GM18505 (cell line): ENCODE measurements at regions not wholly inside any gene's neighbourhood (a gene's known extent, or its start where the extent isn't known, plus 50 kb on each side); places are given as distances from the start of the nearest gene placed in this dataset.

Experiments
- ATAC-seq: cut with Tn5 transposase; IDR thresholded peaks from one replicate; pipeline ENCODE4 v1.9.1; 2021; ENCODE audit not compliant: unreplicated experiment
- POLR2A ChIP-seq: IDR thresholded peaks from 4 replicates; pipeline ENCODE4 v1.6.1; 2011; ENCODE audit warnings: borderline replicate concordance; ENCODE audit not compliant: insufficient read depth, insufficient read length; ENCODE audit errors: extremely low read depth

DNA sequence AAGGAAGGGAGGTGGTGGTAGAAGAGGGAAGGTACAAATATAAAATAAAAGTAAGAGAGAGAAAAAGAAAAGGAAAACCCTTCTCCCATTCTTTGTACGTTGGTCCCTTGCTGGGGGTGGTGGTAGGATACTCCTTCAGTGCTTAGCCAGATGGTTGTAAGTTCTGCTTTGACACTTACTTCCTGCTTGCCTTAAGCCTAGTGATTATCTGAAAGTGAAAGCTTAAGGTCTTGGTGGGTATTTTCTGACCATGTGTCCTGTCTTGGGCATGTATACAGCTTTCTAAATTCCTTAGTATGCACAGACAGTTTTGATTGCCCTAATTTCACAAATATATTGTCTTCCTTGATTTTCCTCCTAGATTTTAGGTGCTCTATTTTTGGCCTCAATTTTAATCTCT, 314.8 kb downstream of the PCDH17 start:
- peak; percentile 93 for ATAC-seq
- TF ChIP-seq POLR2A: no peak

- no peak for ATAC-seq
- TF ChIP-seq POLR2A: no peak
Observed at GRCh38 chr13:57948884-57949283, 317.3 kb downstream of the PCDH17 start.

GRCh38 chr13:57969951-57970350, 338.4 kb downstream of the PCDH17 start:
- no peak for ATAC-seq
- TF ChIP-seq POLR2A: no peak

DNA sequence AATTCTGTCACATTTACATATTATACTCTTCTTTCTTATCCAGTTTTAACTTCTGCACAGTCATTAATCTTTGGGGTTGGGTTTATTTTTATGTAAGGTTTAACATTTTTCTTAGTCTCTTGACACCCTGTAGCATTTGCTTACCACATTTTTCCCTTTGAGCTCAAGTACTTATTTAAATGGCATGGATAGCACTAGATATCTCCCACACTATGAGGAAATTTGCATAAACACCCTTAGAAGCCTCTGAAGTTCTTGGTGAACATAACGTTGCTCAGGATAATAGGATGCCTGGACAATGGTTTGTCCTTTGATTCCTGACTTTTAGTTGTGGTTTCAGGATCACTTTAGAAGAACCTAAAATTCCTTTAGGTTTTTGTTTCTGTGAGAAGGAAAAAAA, 338.9 kb downstream of the PCDH17 start:
- ATAC-seq: no peak
- no peak for TF ChIP-seq POLR2A

GRCh38 chr13:57982782-57983181, 351.2 kb downstream of the PCDH17 start:
- ATAC-seq: no peak
- no peak for TF ChIP-seq POLR2A

- ATAC-seq: no peak
- no peak for TF ChIP-seq POLR2A
Observed at GRCh38 chr13:57988276-57988675, 356.7 kb downstream of the PCDH17 start.

- no peak for ATAC-seq
- TF ChIP-seq POLR2A: no peak
Observed at GRCh38 chr13:57991041-57991440, 359.5 kb downstream of the PCDH17 start.

DNA sequence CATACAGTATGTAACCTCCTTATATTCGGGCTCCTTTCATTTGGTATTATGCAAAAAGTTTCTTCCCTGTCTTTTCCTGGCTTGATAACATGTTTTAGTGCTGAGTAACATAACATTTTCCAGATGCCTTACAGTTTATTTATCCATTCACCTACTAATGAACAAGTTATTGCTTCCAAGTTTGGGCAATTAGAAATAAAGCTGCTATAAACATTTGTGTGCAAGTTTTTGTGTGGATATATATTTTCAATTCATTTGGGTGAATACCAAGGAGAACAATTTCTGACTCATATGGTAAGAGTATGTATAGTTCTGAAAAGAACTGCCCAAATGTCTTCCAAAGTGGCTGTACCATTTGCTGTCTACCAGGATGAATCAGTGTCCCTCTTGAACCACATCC, 360.9 kb downstream of the PCDH17 start:
- no peak for ATAC-seq
- no peak for TF ChIP-seq POLR2A

DNA sequence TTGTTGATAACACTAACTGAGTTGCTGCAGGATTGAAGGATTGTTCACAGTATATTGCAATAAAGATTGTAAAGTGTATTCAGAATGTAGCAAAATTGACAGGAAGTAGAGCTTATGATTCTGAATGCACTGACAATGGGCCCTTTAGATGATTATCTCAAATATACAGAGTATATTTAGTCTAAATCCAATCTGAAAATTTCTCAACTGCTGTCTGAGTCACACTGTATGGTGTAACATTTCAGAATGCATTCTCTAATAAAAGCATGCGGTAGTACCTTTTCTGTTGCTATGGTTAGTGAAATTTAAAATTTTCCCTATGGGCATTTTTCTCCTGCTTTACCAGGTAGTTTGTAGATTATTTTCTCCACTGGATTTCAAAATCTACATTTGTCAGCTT, 365.2 kb downstream of the PCDH17 start:
- TF ChIP-seq POLR2A: no peak
- no peak for ATAC-seq

DNA sequence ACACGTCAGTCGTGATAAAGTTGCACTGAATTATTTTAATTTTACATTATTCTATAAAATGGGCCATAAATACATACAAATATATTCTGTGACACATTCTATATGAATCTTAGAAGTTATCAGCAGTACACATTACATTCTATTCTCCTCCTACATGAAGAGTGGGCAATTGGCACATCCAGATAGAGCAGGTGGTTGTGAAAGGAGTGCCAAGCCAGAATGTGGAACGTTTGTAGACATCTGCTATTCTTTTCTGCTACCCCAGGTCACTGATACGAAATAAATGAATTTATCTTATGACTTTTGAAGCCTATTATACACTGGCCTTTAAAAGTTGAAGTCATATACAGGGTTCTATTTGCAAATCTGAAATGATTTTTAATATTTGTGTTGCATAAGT, 373.2 kb downstream of the PCDH17 start:
- TF ChIP-seq POLR2A: no peak

GRCh38 chr13:58018020-58018419, 386.5 kb downstream of the PCDH17 start:
- TF ChIP-seq POLR2A: no peak
- ATAC-seq: no peak

More for the DNA sequence above, 373.2 kb downstream of the PCDH17 start:
- ATAC-seq: no peak

GRCh38 chr13:58018865-58019264, 387.3 kb downstream of the PCDH17 start:
- no peak for ATAC-seq
- TF ChIP-seq POLR2A: no peak

DNA sequence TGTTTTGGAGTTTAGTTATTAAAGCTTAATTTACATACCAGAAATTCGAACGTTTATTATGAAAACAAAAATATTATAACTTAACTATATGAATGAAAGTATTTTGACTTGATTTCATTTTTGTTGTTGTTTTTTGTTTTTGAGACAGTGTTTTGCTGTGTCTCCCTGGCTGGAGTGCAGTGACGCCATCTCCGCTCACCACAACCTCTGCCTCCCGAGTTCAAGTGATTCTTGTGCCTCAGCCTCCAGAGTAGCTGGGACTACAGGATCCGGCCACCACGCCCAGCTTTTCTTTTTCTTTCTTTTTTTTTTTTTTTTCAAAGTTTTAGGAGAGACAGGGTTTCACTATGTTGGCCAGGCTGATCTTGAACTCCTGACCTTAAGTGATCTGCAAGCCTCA, 392.6 kb downstream of the PCDH17 start:
- ATAC-seq: no peak
- TF ChIP-seq POLR2A: no peak

GRCh38 chr13:58025821-58026220, 394.3 kb downstream of the PCDH17 start:
- no peak for ATAC-seq
- no peak for TF ChIP-seq POLR2A

DNA sequence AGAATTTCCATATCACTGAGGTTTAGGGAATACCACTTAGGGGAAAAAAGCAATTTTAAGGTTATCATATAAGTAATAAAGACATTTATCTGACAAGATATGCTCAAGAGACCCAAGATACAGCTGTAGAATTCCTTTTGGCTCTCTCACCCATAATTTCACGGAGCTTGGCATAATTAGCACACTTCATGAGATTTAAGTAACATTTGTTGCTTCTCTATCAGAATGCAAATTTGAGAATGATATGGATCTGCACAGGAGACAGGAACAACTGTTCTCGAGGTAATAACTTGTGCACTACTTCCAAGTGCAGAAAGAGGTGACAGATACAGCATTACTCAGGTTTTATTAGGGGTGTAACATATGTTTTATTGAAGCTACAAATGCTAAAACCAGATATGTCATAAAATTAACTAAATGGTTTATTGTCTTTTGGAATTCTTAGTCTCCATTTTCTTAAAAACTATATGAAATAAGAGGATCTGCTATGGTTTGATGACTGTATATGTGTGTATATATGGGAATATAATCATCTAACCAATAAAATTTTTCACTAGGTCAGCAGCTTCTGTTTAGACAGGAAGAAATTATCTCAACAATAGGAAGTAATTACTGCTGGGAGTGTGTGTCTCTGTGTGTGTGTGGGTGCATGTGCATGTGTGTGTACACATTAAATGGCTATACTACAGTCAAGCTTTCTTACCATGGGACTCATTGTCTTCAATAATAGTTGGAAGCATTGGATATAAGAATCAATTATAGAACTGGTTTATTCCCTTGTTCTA, 401.3 kb downstream of the PCDH17 start:
- no peak for TF ChIP-seq POLR2A
- no peak for ATAC-seq

- no peak for ATAC-seq
- TF ChIP-seq POLR2A: no peak
Observed at GRCh38 chr13:58043971-58044370, 412.4 kb downstream of the PCDH17 start.

GRCh38 chr13:58048670-58049069, 417.1 kb downstream of the PCDH17 start:
- ATAC-seq: no peak
- TF ChIP-seq POLR2A: no peak
